NCI-H82 (cell line): ENCODE measurements at regions not wholly inside any gene's neighbourhood (a gene's known extent, or its start where the extent isn't known, plus 50 kb on each side); places are given as distances from the start of the nearest gene placed in this dataset.
A peak's percentile ranks its signal among the peaks of the same experiment; 100 is the strongest.
"Not testable (repeated sequence)": the region's sequence is repeated elsewhere in the genome, so short reads cannot be mapped to it uniquely, and the experiment has no call there.

Experiments used
- DNase-seq: peaks from one replicate; lab custom pipeline; 2025; lab: John Stamatoyannopoulos, UW

DNA sequence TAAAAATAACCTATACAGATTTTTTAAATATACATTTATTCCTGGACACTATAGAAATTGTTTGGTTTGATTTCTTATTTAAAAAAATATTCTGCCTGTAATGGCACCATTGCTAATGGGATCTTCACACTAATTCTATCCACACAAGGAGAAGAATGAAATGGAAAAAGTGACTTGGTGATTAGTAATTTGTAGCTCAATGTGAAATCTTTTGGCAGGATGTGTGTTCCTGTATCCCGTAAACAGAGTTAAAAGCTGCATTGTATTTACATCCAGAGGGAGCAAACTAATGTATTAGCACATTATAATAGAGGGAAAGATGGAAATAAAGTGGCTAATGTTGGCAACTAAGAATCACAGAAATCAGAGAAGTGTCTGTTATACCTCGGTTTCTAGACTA is 1455.3 kb upstream of the FLRT2 start:
- no peak for DNase-seq

DNA sequence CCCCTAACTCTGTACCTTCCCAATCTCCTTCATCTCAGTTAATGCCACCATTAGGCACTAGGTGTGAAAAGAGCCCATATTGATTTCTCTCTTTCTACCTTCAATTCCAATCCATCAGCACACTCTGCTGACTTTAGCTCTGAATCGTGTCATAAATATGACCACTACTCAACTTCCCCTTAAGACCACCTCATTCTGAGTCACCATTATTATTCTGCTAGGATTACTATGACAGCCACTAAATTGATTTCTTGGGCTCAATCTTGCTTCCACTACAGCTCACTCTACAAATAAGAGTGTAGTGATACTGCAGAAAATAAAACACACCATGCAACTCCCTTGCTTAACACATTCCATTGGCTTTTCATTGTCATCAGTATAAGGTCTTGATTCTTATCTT is 1449.0 kb upstream of the FLRT2 start:
- DNase-seq = no peak

DNA sequence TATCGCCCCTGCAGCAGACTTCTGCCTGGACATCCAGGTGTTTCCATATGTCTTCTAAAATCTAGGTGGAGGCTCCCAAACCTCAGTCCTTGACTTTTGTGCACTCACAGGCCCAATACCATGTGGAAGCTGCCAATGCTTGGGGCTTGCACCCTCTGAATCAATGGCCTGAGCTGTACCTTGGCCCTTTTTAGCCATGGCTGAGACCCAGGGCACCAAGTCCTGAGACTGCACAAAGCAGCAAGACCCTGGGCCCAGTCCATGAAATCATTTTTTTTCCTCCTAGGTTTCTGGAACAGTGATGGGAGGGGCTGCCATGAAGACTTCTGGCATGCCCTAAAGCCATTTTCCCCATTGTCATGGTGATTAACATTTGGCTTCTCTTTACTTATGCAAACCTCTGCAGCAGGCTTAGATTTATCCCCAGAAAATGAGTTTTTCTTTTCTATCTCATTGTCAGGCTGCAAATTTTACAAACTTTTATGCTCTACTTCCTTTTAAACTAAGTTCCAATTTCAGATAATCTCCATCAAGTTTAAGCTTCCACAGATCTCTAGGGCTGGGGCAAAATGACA is 1445.8 kb upstream of the FLRT2 start:
- DNase-seq = no peak

DNA sequence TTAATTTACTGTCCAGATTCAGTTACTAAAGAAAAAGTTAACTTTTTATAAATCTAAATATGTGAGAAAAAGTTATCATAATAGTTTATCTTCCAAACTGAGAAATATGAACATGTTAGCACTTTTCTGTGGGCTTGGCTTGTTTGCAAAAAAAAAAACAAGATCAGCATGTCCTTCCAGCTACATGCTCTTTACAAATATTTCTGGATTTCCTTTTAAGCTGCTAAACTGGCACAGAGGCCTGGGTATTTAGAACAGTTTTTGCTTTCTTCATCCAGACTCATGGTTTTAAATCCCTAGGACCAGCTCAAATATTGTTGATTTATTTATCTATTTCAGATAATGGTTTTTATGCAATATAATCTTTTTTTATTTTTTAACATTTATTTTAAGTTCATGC is 1444.5 kb upstream of the FLRT2 start:
- DNase-seq = no peak

DNA sequence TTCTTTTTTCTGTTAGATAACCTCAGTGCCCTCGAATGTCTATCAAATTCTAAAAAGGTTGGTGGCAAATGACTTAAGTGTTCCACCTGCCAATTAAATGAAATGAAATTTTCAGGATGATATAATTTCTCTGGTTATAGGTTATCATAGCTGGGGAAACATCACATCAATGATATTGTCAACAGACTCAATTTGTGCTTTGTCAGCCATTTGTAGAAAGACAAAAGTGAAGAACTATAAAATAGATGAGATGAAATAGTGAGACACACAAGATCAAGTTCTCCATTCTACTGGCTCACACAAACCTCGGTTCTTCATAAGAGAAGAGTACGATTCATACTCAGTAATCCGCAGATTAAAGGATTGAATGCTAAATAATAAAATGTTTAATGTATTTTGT is 1443.2 kb upstream of the FLRT2 start:
- no peak for DNase-seq

DNA sequence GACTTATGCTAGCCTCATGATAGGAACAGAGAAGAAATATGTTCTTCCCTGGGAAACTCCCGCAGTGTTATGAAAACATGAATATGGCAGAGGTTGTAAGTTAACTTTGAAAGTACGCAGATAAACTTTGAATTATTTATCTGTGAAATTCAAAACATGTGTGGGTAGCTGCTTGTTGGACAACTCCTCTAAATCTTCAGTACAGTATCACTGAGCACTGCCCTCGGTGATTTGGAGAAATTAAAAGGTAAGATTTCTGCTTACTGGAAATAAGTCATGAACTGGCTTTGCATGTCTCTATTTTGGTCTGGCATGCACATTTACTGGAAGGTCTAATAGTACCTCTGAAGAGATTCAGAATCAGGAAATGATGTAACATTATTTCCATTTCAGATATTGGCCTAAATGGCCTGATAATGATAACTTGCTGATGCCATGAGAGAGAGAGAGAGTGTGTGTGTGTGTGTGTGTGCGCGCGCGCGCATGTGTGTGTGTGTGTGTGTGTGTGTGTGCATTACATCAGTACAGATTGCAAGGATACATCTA is 1441.9 kb upstream of the FLRT2 start:
- no peak for DNase-seq

DNA sequence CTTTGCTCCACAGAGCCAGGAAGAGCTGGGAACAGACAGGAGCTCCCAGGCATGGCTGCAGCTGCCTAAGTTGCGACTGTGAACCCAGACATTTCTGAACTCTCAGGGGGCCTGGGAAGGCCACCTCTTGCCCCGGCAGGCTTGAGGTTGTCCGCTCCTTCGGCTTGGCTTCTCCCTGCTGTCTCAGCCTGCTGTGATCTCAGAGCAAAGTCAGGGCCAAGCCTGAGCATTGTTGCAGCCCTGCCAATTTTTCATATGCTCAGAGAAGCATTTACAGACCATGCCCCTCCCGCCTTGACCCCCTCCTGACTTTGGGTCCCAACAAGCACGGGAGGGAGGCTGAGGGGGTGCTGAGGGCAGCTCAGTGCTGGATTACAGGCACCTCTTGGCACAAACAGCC is 1439.1 kb upstream of the FLRT2 start:
- DNase-seq = no peak

DNA sequence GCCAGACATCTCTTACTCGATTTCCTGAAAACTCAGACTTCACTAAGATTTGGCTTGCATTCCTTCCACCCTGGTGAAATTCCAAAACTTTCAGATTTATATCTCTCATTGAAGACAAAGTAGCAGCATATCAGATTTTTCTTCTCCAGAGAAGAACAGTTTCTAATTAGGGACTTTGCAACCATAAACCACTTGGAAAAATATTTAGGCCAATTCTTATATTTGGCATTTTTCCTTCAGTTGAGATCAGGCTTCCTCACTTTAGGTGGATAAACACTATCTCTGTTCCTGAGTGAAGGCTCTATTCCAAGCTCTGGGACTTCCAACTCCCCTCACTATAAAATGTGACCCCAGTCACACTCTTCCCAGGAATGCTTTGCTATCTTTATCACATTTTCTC is 1434.3 kb upstream of the FLRT2 start:
- no peak for DNase-seq

DNA sequence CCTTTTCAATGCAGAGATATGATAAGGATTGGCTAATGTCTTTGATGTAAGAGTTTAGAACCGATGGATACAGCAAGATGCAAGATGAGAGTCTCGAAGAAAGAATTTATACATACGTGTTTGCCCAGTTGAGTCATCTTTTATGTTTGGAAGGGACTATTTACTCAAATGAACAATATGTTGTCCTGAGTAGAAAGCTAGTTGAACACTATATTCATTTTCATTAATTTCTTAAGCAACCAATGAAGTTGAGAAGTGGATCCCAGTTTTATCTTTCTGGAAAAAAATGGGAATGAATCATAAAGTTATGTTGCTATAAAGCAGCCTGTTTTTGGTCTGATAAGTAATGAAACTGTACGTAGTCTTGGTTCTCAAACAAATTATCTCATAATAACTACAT is 1431.7 kb upstream of the FLRT2 start:
- DNase-seq = no peak

DNA sequence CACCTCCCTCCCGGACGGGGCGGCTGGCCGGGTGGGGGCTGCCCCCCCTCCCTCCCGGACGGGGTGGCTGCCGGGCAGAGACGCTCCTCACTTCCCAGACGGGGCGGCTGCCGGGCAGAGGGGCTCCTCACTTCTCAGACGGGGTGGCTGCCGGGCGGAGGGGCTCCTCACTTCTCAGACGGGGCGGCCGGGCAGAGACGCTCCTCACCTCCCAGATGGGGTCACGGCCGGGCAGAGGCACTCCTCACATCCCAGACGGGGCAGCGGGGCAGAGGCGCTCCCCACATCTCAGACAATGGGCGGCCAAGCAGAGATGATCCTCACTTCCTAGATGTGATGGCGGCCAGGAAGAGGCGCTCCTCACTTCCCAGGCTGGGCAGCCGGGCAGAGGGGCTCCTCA is 1430.4 kb upstream of the FLRT2 start:
- DNase-seq = not testable (repeated sequence)

DNA sequence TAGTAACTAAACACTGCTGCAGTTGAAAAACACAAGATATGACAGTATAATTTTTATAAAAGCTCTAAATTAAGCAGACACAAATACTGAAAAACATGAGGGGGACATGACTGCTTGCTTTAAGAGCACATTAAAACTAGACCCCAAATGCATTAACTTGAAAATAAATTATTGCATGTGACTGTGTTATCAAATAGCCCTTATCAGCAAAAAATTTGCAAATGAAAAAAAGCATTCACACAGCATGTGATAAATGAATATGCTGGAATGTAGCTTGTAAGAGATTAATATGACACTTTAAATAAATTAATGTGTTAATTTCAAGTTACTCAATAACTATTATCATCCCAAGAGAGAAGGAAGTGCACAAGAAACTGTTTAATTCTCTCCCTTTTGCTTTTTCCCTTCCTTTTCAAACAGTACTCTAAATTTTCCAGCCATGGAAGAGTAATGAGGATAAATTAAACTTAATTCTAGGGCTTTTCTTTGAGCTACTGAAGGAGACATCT is 1422.1 kb upstream of the FLRT2 start:
- DNase-seq = no peak

DNA sequence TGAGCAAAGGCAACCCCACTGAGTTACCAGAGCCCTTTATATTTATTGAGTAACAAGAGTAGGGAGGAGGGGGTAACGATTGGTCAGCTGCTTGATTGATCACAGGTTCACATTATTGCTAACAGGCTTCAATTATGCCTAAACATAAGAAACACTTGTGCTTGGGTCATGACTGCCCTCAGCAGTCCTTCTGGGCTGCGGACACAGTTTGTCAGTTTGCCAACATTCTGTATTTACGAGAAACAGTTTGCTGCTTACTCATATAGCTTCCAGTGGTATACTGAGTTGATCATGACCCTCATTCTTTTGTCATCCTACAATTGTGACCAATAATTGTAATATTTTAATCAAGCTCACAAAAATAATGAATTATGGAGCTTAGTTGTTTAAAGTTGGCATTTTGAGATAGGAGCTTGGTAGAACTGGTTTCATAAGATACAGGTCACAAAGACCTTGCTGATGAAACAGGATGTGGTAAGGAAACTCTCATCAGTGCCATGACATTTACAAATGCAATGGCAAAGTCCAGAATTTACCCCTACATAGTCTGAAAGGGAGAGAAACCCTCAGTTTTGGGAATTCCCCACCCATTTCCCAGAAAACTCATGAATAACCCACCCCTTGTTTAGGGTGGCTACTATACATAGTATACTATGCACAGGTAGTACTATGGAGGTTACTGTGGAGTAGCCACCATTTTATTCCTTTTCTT is 1421.0 kb upstream of the FLRT2 start:
- DNase-seq = no peak

DNA sequence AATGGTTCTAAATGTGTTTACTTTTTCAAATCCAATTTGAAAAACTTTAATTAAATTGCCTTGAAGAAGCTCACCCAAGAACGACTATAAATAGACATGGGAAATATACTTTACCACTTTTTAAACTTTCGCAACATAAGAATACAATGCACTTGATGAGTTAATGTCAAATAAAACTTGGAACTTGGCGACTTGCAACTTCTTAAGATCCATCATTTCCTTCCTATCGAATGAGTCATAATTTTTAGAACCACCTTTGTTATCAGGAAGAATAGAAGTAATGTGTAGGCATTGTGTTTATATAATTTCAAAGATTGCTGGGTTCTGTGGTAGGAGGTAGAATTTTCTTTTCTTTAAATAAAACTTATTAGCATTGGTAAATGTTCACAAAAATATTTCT is 1417.4 kb upstream of the FLRT2 start:
- DNase-seq = no peak

DNA sequence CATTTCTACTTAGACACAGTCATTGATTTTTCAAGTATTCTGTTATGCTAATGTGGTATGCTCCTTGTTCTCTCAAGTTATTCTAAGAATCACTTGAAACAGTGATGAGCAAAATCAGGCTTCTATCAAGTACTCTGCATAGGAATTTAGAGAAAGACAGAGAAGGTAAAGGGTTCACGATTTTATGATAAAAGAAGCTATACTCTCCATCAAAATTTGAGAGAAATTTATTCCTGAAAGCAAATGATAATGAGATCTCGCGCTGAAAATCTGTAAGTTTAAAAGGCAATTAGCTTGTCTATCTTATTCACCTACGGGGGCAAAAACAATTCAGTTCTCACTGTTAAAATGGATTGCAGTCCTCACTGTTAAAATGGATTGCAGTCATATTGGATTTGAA is 1404.3 kb upstream of the FLRT2 start:
- DNase-seq = no peak

DNA sequence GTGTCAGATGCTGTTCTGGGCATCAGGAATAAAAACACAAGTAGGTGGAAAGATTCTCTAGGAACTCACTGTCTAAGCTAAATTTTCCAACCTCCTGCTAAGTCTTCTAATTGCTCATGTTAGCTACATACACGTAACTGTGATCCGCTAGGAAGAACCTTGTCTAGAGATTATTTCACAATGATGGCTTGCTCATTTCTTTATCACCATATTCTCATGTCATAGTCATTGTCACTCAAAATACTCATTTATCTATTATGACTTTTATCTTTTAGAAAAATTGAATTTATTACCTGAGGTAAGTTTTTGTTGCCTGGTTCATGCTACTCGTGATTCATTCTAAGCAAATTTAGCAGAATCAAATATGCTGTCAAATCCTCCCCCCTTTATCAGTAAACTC is 1402.4 kb upstream of the FLRT2 start:
- DNase-seq = no peak

DNA sequence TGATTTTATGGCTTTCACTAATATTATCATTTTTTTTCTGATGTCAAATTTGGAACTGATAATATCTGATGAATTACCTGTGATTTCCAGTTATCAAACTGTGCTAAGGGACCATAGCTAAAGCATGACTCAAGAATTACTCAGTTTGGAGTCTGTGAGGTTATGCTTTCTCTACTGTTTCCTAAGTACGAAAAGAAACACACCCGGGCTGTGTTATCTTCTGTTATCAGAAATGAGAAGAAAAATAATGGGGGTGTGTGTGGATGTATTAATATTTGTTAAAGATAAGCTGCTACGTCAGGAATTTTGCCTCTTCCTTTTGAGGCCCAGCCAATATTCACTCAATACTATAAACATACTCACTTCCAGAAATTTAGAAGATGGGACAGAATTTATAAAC is 1401.9 kb upstream of the FLRT2 start:
- no peak for DNase-seq

DNA sequence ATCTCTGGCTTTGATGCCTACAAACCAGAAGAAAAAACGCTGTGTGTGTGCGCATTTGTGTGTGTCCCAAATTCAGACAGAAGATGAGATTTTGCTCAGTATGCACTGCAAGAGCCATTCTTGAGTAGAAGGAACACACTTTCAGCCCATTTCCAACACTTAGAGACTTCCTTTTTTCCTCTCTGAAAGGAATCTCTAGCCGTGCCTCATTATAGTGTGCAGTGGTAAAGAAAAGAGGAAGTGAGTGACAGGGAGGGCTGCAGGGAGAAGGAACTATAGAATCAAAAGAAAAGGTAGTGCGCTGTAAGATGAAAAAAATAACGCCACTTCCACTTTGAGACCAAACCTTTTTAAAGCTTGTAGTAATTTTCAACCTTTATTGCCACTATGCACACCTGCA is 1400.9 kb upstream of the FLRT2 start:
- DNase-seq = no peak

DNA sequence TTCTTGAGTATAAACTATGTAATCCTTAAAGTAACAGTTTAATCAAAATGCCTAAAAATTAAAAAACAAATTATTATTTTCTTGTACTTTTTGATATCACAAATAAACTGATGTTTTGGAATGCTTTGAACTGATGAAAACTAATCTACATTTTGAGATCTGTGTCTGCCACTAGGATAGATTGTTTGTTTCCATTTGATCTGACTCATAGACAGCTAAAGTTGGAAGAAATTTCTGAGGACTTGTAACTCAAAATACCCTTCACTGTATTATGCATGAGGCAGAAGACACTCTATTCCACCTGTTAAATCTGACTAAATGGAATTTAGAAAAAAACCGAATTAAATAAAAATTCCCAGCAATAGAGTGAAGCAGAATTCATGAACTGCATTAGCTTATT is 1400.0 kb upstream of the FLRT2 start:
- no peak for DNase-seq

DNA sequence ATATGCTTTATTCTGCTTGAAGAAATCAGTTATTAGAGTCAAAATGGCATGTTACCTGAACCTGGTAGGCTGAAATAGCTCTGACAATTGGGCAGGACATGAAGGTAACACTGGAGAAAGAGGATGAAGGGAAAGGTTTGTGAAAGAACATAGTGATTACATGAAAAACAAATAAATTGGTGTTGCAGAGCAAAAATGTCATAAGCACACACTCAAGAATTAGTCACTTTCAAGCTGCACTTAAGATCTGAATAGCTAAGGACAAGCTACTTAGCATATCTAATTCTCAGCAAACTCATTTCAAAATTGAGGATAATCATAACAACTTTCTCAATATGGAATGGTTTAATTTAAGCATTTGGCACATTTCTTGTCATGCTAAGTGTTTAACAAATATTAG is 1398.0 kb upstream of the FLRT2 start:
- DNase-seq = no peak

DNA sequence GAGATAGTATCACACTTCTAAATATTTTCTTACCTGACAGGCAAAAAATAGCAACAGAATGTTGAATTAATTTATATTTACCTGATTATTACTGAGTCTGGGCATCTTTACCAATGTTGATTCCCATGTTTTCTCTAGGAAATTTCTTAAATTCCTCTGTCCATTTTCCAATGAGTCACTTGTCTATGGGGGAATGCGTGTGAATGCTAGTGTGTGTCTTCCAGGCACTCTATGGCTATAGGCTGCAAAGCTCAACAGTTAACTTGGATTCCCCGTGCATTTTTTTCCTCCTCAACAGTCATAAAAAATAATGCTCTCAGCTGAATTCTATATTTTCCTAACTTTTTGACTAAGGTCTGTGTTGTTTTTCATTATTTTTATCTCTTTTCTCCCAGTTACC is 1385.8 kb upstream of the FLRT2 start:
- no peak for DNase-seq

DNA sequence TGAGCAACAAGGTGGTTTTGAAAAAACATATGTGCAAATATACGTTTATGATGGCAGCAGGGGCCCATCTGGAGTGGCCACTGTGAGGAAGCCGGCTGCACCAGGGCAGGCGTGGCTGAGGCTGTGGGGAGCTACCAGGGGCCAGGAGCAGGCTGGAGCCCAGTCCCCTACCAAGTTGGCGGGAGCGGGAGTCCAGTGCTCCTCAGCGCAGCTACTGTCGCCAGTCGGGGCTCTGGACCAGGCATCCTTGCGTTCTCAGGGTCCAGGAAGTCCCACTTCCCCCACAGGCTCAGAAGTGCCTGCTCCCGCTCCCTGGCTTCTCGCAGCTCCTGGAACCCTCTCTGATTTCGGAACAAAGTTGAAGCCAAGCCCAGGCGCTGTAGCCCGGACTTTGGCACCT is 1377.5 kb upstream of the FLRT2 start:
- no peak for DNase-seq

DNA sequence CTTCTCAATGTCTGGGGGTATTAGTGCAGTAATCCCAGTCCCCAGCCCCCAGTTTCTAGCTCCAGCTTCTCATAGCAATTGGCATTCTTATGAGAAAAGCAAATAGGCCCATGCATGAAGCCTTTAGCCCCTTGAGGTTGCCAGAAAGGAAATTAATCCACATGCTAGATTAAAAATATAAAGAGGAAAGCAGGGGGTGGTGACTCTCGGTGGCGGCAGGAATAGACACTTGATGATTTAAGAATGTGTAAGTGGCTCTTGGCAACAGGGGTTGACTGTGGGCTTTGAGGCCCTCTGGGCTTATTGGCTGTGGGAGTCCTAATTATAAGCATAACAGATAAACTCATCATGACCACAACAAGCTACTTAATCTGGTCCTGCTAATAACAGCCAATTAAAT is 1367.3 kb upstream of the FLRT2 start:
- peak; percentile 78 for DNase-seq

DNA sequence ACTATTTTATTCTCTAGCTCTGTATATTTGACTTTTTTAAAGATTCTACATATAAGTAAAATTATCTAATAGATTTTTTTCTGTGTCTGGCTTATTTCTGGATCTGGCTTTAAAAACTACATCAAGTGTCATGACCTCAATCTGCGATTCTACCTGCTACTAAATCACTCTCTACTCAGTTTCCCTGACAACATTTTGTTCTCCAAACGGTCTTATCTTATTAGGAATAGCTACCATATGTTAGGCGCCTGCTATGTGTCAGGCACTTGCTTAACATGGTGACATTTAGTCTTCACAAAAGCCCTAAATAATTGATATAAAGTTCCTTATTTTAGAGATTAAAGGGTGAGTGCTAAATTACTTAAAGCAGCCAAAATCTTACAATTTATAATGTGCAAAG is 1362.9 kb upstream of the FLRT2 start:
- peak; percentile 86 for DNase-seq

DNA sequence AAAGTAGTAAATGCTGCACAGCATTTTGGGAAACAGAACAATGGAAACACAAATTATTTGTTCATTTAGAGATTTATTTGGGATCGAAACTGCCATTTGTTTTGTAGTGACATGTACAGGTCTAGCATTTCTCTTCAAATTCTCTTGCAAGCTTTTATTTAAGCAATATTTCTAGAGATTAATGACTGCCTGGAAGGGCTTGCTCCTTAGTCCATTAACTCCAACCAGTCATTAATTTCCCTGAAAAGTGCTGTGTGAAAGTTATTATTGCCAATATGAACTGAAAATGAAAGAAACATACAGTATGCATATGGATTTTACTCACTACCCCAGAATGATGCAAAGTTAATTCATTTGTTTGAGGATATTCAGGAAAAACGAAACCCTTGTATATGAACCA is 1349.6 kb upstream of the FLRT2 start:
- DNase-seq = no peak
